ENCODE measurements at regions not wholly inside any gene's neighbourhood (a gene's known extent, or its start where the extent isn't known, plus 50 kb on each side); places are given as distances from the start of the nearest gene placed in this dataset.
A peak's percentile ranks its signal among the peaks of the same experiment; 100 is the strongest.

DNA sequence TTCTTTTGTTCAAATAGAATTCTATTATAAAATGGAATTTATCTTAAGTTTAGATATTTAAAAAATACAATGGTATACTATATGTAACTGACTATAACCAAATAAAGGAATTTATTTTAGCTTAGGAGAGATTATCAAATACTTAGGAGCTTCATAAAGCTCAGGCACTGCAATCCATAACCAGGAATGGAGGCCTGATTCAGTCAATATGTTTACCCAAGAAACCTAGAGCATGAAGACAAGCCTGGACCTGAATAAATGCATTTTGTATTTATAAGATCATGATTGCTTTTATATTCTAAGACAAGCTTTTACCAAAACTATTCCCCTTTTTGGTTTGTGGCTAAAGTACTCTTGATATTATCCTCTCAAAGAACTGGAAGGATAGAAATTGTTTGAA is 742.6 kb downstream of the FAT4 start:
- no peaks in the 10 kb centered on the region for H3K27me3 Mint-ChIP-seq (ENCODE audit: low read depth)
- H3K9me3 Mint-ChIP-seq, result peaks cover 10% of the 10 kb centered on the region
- H3K4me3 Mint-ChIP-seq, result no peak overlapping the region
- peaks cover 19% of the 10 kb centered on the region for H3K4me1 Mint-ChIP-seq
- DNase-seq (ENCODE audit: low spot score in 2 of 2, unreplicated experiment in 2 of 2), result no peak
- H3K27ac Mint-ChIP-seq, result no peak overlapping the region
- TF ChIP-seq, protein P1, sequence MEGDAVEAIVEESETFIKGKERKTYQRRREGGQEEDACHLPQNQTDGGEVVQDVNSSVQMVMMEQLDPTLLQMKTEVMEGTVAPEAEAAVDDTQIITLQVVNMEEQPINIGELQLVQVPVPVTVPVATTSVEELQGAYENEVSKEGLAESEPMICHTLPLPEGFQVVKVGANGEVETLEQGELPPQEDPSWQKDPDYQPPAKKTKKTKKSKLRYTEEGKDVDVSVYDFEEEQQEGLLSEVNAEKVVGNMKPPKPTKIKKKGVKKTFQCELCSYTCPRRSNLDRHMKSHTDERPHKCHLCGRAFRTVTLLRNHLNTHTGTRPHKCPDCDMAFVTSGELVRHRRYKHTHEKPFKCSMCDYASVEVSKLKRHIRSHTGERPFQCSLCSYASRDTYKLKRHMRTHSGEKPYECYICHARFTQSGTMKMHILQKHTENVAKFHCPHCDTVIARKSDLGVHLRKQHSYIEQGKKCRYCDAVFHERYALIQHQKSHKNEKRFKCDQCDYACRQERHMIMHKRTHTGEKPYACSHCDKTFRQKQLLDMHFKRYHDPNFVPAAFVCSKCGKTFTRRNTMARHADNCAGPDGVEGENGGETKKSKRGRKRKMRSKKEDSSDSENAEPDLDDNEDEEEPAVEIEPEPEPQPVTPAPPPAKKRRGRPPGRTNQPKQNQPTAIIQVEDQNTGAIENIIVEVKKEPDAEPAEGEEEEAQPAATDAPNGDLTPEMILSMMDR (IDR thresholded peaks at IDR 0.05; ENCODE audit: unreplicated experiment), result no peak
- no peaks in the 10 kb centered on the region for H3K36me3 Mint-ChIP-seq

DNA sequence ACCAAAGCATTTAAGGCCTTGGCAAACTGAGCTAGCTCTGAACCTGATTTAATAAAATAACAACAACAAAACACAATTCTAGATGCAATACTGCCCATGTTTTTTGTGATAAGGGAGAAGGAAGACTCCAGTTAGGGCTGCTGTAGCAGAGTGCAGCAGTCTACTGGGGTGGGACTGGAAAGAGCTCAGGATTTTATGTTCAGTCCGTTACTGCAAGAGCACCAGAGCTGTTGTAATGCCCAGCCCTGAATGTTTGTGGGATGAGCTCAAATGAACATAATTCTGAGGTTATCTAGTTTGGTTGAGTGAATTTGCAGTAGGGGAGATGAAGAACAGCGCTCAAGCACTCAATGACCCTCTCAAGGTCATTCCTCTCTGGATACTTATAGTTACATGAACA is 743.8 kb downstream of the FAT4 start:
- TF ChIP-seq, protein P1 (IDR thresholded peaks at IDR 0.05; ENCODE audit: unreplicated experiment), result no peak
- Mint-ChIP-seq H3K9me3 (peaks cover 19% of the 10 kb centered on the region), H3K36me3 (no peaks in the 10 kb centered on the region), H3K27ac (no peak overlapping the region), H3K4me3 (no peak overlapping the region), H3K4me1 (peaks cover 16% of the 10 kb centered on the region), H3K27me3 (ENCODE audit: low read depth) (no peaks in the 10 kb centered on the region)
- DNase-seq (ENCODE audit: low spot score in 2 of 2, unreplicated experiment in 2 of 2), result no peak

DNA sequence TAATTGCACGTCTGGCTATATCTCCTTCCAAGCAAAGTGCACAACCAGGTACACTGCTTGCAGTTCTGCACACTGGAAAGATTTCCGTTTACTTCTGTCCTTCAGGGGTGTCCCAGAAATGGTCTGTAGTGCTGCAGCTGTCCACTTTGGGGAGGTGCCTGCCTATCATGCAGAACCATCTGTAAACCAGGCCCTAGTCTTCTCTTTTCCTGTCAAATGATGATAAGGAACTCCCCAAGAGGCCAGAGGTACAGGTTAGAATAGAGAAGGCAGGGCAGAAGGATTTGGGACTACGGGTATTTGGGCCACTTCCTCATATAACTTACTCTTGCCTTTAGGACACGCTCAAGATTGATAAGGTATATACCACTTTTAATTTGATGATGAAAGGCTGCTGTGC is 746.9 kb downstream of the FAT4 start:
- Mint-ChIP-seq H3K9me3 (peaks cover 14% of the 10 kb centered on the region), H3K4me1 (peaks cover 4% of the 10 kb centered on the region), H3K27ac (no peak overlapping the region), H3K4me3 (no peak overlapping the region), H3K27me3 (ENCODE audit: low read depth) (no peaks in the 10 kb centered on the region), H3K36me3 (no peaks in the 10 kb centered on the region)
- TF ChIP-seq, protein P1 (IDR thresholded peaks at IDR 0.05; ENCODE audit: unreplicated experiment), result no peak
- DNase-seq (ENCODE audit: low spot score in 2 of 2, unreplicated experiment in 2 of 2), result no peak

DNA sequence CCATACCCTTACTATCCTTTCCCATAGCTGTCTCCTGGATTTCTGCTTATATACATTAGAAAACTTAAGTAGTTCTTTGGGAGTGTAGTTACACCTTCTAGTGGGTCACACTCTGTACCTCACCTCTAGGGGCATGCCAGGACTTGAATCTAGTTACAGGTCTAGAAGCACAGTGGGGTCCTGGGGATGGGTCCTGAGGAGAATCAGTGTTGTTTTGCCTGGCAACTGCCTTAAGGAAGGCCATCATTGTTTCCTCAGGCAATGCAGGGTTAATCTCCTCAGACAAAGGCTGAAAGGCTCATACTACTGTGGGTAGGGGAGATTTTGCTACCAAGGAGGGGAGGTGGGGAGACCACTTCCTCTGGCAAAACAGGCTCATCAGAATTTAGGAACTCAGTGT is 750.3 kb downstream of the FAT4 start:
- peaks cover under 1% of the 10 kb centered on the region for H3K4me1 Mint-ChIP-seq
- peaks cover 14% of the 10 kb centered on the region for H3K9me3 Mint-ChIP-seq
- H3K4me3 Mint-ChIP-seq, result no peak overlapping the region
- TF ChIP-seq, protein P1 (IDR thresholded peaks at IDR 0.05; ENCODE audit: unreplicated experiment), result no peak
- no peaks in the 10 kb centered on the region for H3K27me3 Mint-ChIP-seq (ENCODE audit: low read depth)
- DNase-seq (ENCODE audit: low spot score in 2 of 2, unreplicated experiment in 2 of 2), result no peak
- no peak overlapping the region for H3K27ac Mint-ChIP-seq
- no peaks in the 10 kb centered on the region for H3K36me3 Mint-ChIP-seq

DNA sequence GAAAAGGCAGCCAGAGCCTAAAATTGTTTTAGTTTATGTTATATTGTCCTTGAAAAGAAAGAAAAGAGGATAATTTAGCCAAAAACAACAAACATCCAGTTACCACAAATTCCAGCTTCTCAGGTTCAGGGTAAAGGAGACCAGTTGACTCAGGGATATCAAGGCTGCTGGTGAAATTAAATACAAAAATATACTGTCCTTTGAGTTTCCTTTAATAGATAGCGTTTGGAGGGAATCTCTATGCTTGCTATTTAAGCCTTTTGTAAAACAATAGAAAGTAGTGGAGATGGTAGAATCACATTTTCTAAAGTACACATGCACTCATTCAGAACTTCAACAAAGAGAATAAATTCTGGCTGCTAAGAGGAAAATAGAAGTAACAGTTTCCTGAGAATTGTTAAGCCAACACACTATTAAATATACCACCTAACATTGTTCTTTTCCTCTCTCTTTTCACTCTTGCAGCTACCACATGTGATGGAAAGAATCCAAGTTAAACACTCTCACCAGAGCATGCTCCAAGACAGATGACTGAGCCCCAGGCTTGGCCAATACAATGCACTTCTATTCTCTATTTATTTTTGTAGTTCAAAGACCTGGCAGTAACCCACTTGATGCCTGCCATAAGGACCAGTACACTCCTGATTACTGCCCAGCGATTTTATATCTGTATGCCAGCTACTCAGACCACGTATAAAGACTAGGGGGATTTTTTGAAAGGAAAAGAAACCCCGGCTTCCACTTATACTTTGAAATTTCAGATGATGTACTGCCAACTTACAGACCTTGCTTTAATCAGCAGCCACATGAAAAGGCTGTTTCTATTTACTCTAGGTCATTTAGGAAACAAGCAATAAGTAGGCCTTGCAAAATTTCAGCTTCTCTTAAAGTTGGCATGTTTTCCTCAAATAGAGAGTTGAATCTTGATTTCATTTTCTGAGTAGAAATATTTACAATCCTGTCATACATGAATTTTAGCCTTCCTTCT is 756.9 kb downstream of the FAT4 start:
- Mint-ChIP-seq H3K27me3 (ENCODE audit: low read depth) (no peaks in the 10 kb centered on the region), H3K36me3 (no peaks in the 10 kb centered on the region), H3K27ac (peak overlapping the region; percentile 88), H3K4me3 (no peak overlapping the region), H3K4me1 (peaks cover 28% of the 10 kb centered on the region), H3K9me3 (no peaks in the 10 kb centered on the region)
- TF ChIP-seq, protein P1 (IDR thresholded peaks at IDR 0.05; ENCODE audit: unreplicated experiment), result no peak
- no peak for DNase-seq (ENCODE audit: low spot score in 2 of 2, unreplicated experiment in 2 of 2)
